SK-N-MC (cell line): ENCODE measurements at regions not wholly inside any gene's neighbourhood (a gene's known extent, or its start where the extent isn't known, plus 50 kb on each side); places are given as distances from the start of the nearest gene placed in this dataset.

Experiments
- EZH2 ChIP-seq: fragments of 200-600 bp; sonication (generic); IDR thresholded peaks from one replicate; pipeline ENCODE4 v1.6.1; 2017; ENCODE audit warnings: antibody characterized with exemption
- FOXP2 ChIP-seq: optimal IDR thresholded peaks from 2 replicates; pipeline ENCODE3; 2011; ENCODE audit warnings: mild to moderate bottlenecking, moderate library complexity; ENCODE audit not compliant: insufficient read depth; ENCODE audit errors: extremely low read length, control extremely low read depth
- POLR2AphosphoS5 ChIP-seq: IDR thresholded peaks from 2 replicates; pipeline ENCODE4 v1.6.1; 2012; ENCODE audit warnings: mild to moderate bottlenecking, low read depth, low read length, borderline replicate concordance

DNA sequence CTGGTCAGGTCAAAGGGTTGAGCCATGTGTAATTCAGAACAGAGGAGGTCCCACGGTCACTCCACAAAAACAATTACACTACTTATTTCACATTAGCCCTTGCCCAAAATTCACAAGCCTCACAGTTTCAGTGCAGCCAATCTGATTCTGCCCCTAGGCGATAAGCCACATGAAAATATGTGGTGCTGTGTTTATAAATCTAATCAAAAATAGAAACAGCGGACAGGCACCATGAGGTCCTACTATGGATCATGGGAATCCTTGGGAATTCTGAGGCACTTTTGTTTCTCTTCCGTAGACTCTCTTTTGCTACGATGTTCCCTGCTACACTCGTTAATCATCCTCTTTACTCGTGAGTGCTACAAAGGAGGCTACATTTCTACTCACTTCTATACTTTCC, 476.1 kb downstream of the TFAP2A start:
- TF ChIP-seq POLR2AphosphoS5 (no peak), EZH2 (no peak), FOXP2 (no peak)
